ENCODE measurements at regions not wholly inside any gene's neighbourhood (a gene's known extent, or its start where the extent isn't known, plus 50 kb on each side); places are given as distances from the start of the nearest gene placed in this dataset.

DNA sequence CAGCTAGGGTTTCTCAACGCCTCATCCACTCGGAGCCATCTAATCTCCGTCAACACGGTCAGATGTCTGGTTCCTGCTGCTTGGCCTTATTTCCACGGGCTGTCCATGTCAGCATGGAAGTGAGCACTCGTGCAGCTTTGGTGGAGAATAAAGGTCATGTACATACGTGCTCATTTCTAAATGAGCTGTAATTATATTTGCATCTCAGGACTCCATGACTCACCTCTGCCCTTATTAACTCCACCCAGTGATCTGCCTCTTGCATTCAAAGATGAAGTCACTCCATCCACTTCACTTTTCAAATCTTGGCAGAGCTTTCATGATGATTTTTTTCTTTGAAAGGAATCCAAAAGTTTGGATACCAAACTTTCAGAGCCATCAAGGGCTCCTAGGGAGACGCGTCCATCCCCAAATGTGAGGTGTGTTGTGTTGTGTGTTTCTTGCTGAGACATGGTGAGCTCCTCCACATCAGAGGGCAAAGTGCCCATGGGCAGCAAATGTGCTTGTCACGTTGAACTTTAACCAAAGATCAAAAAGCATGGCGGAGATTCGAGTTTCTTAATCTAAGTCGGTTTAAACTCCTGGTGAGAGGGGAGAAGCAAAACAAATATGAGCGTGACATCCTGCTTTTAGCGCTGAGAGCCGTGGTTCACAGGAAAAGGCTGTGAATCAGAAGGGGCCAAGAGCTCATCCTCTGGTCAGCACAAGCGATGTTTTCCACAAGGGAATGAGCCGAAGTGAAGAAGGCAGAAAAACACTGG, 68.6 kb upstream of the ERRFI1 start:
- H2AFZ ChIP-seq (ENCODE audit: low read depth, low read length, severe bottlenecking) = no peak overlapping the region
- H3K79me2 ChIP-seq (ENCODE audit: insufficient read depth, low read length) = no peaks in the 10 kb centered on the region
- no peaks in the 10 kb centered on the region for H3K27me3 ChIP-seq (ENCODE audit: low read length)
- no peaks in the 10 kb centered on the region for H3K9me2 ChIP-seq (replicated peaks; ENCODE audit: insufficient read depth, low read length)
- no peaks in the 10 kb centered on the region for H3F3A ChIP-seq (ENCODE audit: insufficient read depth)
- no peak overlapping the region for H3K9ac ChIP-seq (ENCODE audit: low read length)
- no peaks in the 10 kb centered on the region for H3K36me3 ChIP-seq (ENCODE audit: low read length)
- H3K9me3 ChIP-seq (ENCODE audit: insufficient read depth, low read length) = no peaks in the 10 kb centered on the region
- no peak overlapping the region for H3K27ac ChIP-seq (ENCODE audit: low read depth, low read length)
- no peak overlapping the region for H3K4me2 ChIP-seq (ENCODE audit: low read depth, low read length, poor library complexity, severe bottlenecking)
- no peaks in the 10 kb centered on the region for H4K20me1 ChIP-seq (ENCODE audit: low read depth, low read length)
- H3K4me3 ChIP-seq (ENCODE audit: insufficient read depth, low read length, poor library complexity, severe bottlenecking) = no peak overlapping the region
- TF ChIP-seq, protein P1, sequence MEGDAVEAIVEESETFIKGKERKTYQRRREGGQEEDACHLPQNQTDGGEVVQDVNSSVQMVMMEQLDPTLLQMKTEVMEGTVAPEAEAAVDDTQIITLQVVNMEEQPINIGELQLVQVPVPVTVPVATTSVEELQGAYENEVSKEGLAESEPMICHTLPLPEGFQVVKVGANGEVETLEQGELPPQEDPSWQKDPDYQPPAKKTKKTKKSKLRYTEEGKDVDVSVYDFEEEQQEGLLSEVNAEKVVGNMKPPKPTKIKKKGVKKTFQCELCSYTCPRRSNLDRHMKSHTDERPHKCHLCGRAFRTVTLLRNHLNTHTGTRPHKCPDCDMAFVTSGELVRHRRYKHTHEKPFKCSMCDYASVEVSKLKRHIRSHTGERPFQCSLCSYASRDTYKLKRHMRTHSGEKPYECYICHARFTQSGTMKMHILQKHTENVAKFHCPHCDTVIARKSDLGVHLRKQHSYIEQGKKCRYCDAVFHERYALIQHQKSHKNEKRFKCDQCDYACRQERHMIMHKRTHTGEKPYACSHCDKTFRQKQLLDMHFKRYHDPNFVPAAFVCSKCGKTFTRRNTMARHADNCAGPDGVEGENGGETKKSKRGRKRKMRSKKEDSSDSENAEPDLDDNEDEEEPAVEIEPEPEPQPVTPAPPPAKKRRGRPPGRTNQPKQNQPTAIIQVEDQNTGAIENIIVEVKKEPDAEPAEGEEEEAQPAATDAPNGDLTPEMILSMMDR (IDR thresholded peaks at IDR 0.05; ENCODE audit: insufficient read depth, low read length, poor library complexity, severe bottlenecking) = no peak
- no peak for TF ChIP-seq EZH2phosphoT487 (conservative IDR thresholded peaks at IDR 0.05; ENCODE audit: low read length)

DNA sequence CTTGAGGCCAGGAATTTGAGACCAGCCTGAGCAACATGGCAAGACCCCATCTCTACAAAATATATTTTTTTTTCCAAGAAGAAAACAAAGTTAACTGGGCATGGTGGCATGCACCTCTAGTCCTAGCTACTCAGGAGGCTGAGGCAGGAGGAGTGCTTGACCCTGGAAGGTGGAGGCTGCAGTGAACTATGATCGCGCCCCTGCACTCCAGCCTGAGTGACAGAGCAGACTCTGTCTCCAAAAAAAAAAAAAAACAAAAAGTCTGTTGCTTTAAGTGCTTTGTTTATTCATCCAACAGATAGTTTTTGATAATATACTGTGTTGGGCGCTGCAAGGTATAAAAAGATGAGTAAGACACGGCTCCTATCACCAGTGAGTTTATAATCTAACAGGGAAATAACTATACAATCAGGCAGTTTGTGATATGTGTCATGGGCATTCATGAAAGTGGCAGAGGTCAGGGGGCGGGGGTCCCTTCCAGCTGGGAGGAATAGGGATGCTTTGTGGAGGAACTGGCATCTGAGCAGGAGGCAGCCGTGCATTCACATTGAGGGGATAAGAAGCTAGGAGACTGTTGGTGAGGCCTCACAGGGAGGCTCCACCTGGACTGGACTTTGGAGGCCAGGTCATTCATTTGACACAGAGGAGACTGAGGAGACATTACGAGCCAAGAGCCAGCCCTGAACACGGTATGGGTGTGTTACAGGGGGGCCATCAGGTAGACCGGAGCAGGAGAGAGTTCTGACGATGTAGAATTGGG, 67.3 kb upstream of the ERRFI1 start:
- no peak overlapping the region for H3K4me3 ChIP-seq (ENCODE audit: insufficient read depth, low read length, poor library complexity, severe bottlenecking)
- no peaks in the 10 kb centered on the region for H3K9me3 ChIP-seq (ENCODE audit: insufficient read depth, low read length)
- no peaks in the 10 kb centered on the region for H3F3A ChIP-seq (ENCODE audit: insufficient read depth)

DNA sequence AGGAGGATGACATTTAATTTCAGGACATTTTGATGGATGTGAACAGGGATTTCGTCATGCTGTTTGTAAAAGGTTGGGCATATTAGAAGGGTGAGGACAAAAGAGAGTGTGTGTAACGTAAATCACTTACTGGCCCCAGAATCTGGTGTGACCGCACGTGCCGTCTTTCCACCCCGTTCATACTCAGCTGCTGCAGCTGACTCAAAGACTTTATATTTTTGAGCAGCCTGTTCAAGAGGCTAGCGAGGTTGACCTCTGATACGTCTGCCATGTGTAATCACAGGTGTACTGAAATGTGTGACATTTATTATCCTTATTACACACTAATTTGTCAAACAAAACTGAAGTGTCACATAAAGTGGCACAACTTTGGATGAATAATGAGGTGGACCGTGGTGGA, 66.5 kb upstream of the ERRFI1 start:
- H4K20me1 ChIP-seq (ENCODE audit: low read depth, low read length) = no peaks in the 10 kb centered on the region
- no peak for TF ChIP-seq EZH2phosphoT487 (conservative IDR thresholded peaks at IDR 0.05; ENCODE audit: low read length)
- TF ChIP-seq, protein P1 (IDR thresholded peaks at IDR 0.05; ENCODE audit: insufficient read depth, low read length, poor library complexity, severe bottlenecking) = no peak
- H3K9ac ChIP-seq (ENCODE audit: low read length) = no peak overlapping the region
- H3K9me2 ChIP-seq (replicated peaks; ENCODE audit: insufficient read depth, low read length) = no peaks in the 10 kb centered on the region
- H3K4me3 ChIP-seq (ENCODE audit: insufficient read depth, low read length, poor library complexity, severe bottlenecking) = no peak overlapping the region
- H3K4me2 ChIP-seq (ENCODE audit: low read depth, low read length, poor library complexity, severe bottlenecking) = no peak overlapping the region
- H2AFZ ChIP-seq (ENCODE audit: low read depth, low read length, severe bottlenecking) = no peak overlapping the region
- no peaks in the 10 kb centered on the region for H3K27me3 ChIP-seq (ENCODE audit: low read length)
- no peaks in the 10 kb centered on the region for H3F3A ChIP-seq (ENCODE audit: insufficient read depth)
- H3K36me3 ChIP-seq (ENCODE audit: low read length) = no peaks in the 10 kb centered on the region
- H3K27ac ChIP-seq (ENCODE audit: low read depth, low read length) = no peak overlapping the region
- H3K79me2 ChIP-seq (ENCODE audit: insufficient read depth, low read length) = no peaks in the 10 kb centered on the region
- no peaks in the 10 kb centered on the region for H3K9me3 ChIP-seq (ENCODE audit: insufficient read depth, low read length)

More for the DNA sequence above, 67.3 kb upstream of the ERRFI1 start:
- H3K4me2 ChIP-seq (ENCODE audit: low read depth, low read length, poor library complexity, severe bottlenecking) = no peak overlapping the region
- no peaks in the 10 kb centered on the region for H3K9me2 ChIP-seq (replicated peaks; ENCODE audit: insufficient read depth, low read length)
- no peak for TF ChIP-seq EZH2phosphoT487 (conservative IDR thresholded peaks at IDR 0.05; ENCODE audit: low read length)
- TF ChIP-seq, protein P1 (IDR thresholded peaks at IDR 0.05; ENCODE audit: insufficient read depth, low read length, poor library complexity, severe bottlenecking) = no peak
- H3K27me3 ChIP-seq (ENCODE audit: low read length) = no peaks in the 10 kb centered on the region
- H3K79me2 ChIP-seq (ENCODE audit: insufficient read depth, low read length) = no peaks in the 10 kb centered on the region
- no peak overlapping the region for H2AFZ ChIP-seq (ENCODE audit: low read depth, low read length, severe bottlenecking)
- H3K9ac ChIP-seq (ENCODE audit: low read length) = no peak overlapping the region
- H3K36me3 ChIP-seq (ENCODE audit: low read length) = no peaks in the 10 kb centered on the region
- no peak overlapping the region for H3K27ac ChIP-seq (ENCODE audit: low read depth, low read length)
- no peaks in the 10 kb centered on the region for H4K20me1 ChIP-seq (ENCODE audit: low read depth, low read length)
